DOHH2 (cell line): ENCODE measurements at regions not wholly inside any gene's neighbourhood (a gene's known extent, or its start where the extent isn't known, plus 50 kb on each side); places are given as distances from the start of the nearest gene placed in this dataset.

Experiments used
- H3F3A ChIP-seq: fragments of 200-600 bp; sonication (generic), shearing (Covaris generic); 2 replicates; pipeline ENCODE4 v1.6.0; 2016; ENCODE audit warnings: antibody characterized with exemption, mild to moderate bottlenecking; ENCODE audit not compliant: control insufficient read depth, insufficient read depth
- H3K27ac ChIP-seq: fragments of 200-600 bp; sonication (generic); 2 replicates; pipeline ENCODE4 v1.5.1; 2014; ENCODE audit warnings: low read depth, mild to moderate bottlenecking, low read length, moderate library complexity
- H3K27me3 ChIP-seq: fragments of 200-600 bp; sonication (generic); 2 replicates; pipeline ENCODE4 v1.6.1; 2014; ENCODE audit warnings: mild to moderate bottlenecking, low read length, mixed read lengths; ENCODE audit not compliant: control insufficient read depth
- H3K36me3 ChIP-seq: fragments of 200-600 bp; sonication (generic); 2 replicates; pipeline ENCODE4 v1.6.1; 2014; ENCODE audit warnings: mild to moderate bottlenecking, low read length, moderate library complexity, mixed read lengths; ENCODE audit not compliant: control insufficient read depth
- H3K4me1 ChIP-seq: fragments of 200-600 bp; sonication (generic); 2 replicates; pipeline ENCODE4 v1.6.1; 2014; ENCODE audit warnings: mild to moderate bottlenecking, low read length, mixed read lengths; ENCODE audit not compliant: control insufficient read depth
- H3K4me2 ChIP-seq: fragments of 200-600 bp; sonication (generic); 2 replicates; pipeline ENCODE4 v1.6.0; 2014; ENCODE audit warnings: mild to moderate bottlenecking, low read length, moderate library complexity
- H3K4me3 ChIP-seq: fragments of 200-600 bp; sonication (generic); 2 replicates; pipeline ENCODE4 v1.5.1; 2014; ENCODE audit warnings: mild to moderate bottlenecking, low read length, mixed read lengths
- H3K79me2 ChIP-seq: fragments of 200-600 bp; sonication (generic); 2 replicates; pipeline ENCODE4 v1.6.1; 2014; ENCODE audit warnings: mild to moderate bottlenecking, low read length, mixed read lengths; ENCODE audit not compliant: control insufficient read depth
- H3K9me2 ChIP-seq: fragments of 200-600 bp; sonication (generic); replicated peaks from 2 replicates; pipeline ENCODE4 v1.6.1; 2014; ENCODE audit warnings: mild to moderate bottlenecking, low read length, mixed read lengths; ENCODE audit not compliant: control insufficient read depth
- H3K9me3 ChIP-seq: fragments of 200-600 bp; sonication (generic); 2 replicates; pipeline ENCODE4 v1.6.1; 2014; ENCODE audit warnings: antibody characterized with exemption, low read length, mixed read lengths; ENCODE audit not compliant: control insufficient read depth, insufficient read depth
- H4K20me1 ChIP-seq: fragments of 200-600 bp; sonication (generic); 2 replicates; pipeline ENCODE4 v1.6.0; 2014; ENCODE audit warnings: low read depth, mild to moderate bottlenecking, antibody characterized with exemption, low read length, moderate library complexity; ENCODE audit not compliant: control insufficient read depth, insufficient read depth
- EZH2phosphoT487 ChIP-seq: fragments of 200-600 bp; sonication (generic); IDR thresholded peaks from 2 replicates; pipeline ENCODE4 v1.6.1; 2017; ENCODE audit warnings: borderline replicate concordance, mild to moderate bottlenecking, antibody characterized with exemption, low read length, moderate library complexity, mixed read lengths
- TF ChIP-seq, protein P1 (sequence below): fragments of 200-600 bp; sonication (generic); IDR thresholded peaks from one replicate; pipeline ENCODE4 v1.5.1; 2014; ENCODE audit warnings: antibody characterized with exemption, mild to moderate bottlenecking, low read depth, low read length; ENCODE audit not compliant: poor library complexity, severe bottlenecking

- no peaks in the 10 kb centered on the region for H3K9me3 ChIP-seq
- H4K20me1 ChIP-seq: no peaks in the 10 kb centered on the region
- H3K27me3 ChIP-seq: no peaks in the 10 kb centered on the region
- H3K4me2 ChIP-seq: no peak overlapping the region
- no peaks in the 10 kb centered on the region for H3F3A ChIP-seq
- H3K79me2 ChIP-seq: no peaks in the 10 kb centered on the region
- no peak overlapping the region for H3K4me3 ChIP-seq
- TF ChIP-seq, protein P1, sequence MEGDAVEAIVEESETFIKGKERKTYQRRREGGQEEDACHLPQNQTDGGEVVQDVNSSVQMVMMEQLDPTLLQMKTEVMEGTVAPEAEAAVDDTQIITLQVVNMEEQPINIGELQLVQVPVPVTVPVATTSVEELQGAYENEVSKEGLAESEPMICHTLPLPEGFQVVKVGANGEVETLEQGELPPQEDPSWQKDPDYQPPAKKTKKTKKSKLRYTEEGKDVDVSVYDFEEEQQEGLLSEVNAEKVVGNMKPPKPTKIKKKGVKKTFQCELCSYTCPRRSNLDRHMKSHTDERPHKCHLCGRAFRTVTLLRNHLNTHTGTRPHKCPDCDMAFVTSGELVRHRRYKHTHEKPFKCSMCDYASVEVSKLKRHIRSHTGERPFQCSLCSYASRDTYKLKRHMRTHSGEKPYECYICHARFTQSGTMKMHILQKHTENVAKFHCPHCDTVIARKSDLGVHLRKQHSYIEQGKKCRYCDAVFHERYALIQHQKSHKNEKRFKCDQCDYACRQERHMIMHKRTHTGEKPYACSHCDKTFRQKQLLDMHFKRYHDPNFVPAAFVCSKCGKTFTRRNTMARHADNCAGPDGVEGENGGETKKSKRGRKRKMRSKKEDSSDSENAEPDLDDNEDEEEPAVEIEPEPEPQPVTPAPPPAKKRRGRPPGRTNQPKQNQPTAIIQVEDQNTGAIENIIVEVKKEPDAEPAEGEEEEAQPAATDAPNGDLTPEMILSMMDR: no peak
- no peak for TF ChIP-seq EZH2phosphoT487
- no peaks in the 10 kb centered on the region for H3K9me2 ChIP-seq
- no peaks in the 10 kb centered on the region for H3K4me1 ChIP-seq
- H3K36me3 ChIP-seq: no peaks in the 10 kb centered on the region
- H3K27ac ChIP-seq: no peak overlapping the region
These were observed 431.0 kb upstream of the GJE1 start for GRCh38 chr6:141701732-141702131.

- no peak overlapping the region for H3K4me2 ChIP-seq
- no peaks in the 10 kb centered on the region for H3F3A ChIP-seq
- H3K9me2 ChIP-seq: no peaks in the 10 kb centered on the region
- H4K20me1 ChIP-seq: no peaks in the 10 kb centered on the region
- no peaks in the 10 kb centered on the region for H3K9me3 ChIP-seq
- no peaks in the 10 kb centered on the region for H3K36me3 ChIP-seq
- no peak overlapping the region for H3K27ac ChIP-seq
- H3K4me3 ChIP-seq: no peak overlapping the region
- TF ChIP-seq EZH2phosphoT487: no peak
- H3K27me3 ChIP-seq: no peaks in the 10 kb centered on the region
- no peaks in the 10 kb centered on the region for H3K79me2 ChIP-seq
- H3K4me1 ChIP-seq: no peaks in the 10 kb centered on the region
These were observed 431.9 kb upstream of the GJE1 start for GRCh38 chr6:141700819-141701218.

- H3K4me1 ChIP-seq: no peaks in the 10 kb centered on the region
- no peak overlapping the region for H3K27ac ChIP-seq
- H3K4me2 ChIP-seq: no peak overlapping the region
These were observed 443.8 kb upstream of the GJE1 start for GRCh38 chr6:141688916-141689315.

GRCh38 chr6:141685416-141685815 lies 447.3 kb upstream of the GJE1 start:
- Histone ChIP-seq H3K27ac (no peak overlapping the region), H3K27me3 (no peaks in the 10 kb centered on the region), H3K4me1 (no peaks in the 10 kb centered on the region), H3K4me3 (no peak overlapping the region), H3F3A (no peaks in the 10 kb centered on the region), H4K20me1 (no peaks in the 10 kb centered on the region), H3K79me2 (no peaks in the 10 kb centered on the region), H3K9me2 (no peaks in the 10 kb centered on the region), H3K4me2 (no peak overlapping the region), H3K36me3 (no peaks in the 10 kb centered on the region), H3K9me3 (no peaks in the 10 kb centered on the region)
- TF ChIP-seq EZH2phosphoT487: no peak
- TF ChIP-seq, protein P1: no peak

More at GRCh38 chr6:141688916-141689315, 443.8 kb upstream of the GJE1 start:
- Histone ChIP-seq H3K4me3 (no peak overlapping the region), H3K27me3 (no peaks in the 10 kb centered on the region), H3F3A (no peaks in the 10 kb centered on the region), H3K36me3 (no peaks in the 10 kb centered on the region), H3K9me3 (no peaks in the 10 kb centered on the region), H3K9me2 (no peaks in the 10 kb centered on the region), H3K79me2 (no peaks in the 10 kb centered on the region), H4K20me1 (no peaks in the 10 kb centered on the region)
- TF ChIP-seq, protein P1: no peak
- TF ChIP-seq EZH2phosphoT487: no peak
